OCI-LY1 (cell line): ENCODE measurements at regions not wholly inside any gene's neighbourhood (a gene's known extent, or its start where the extent isn't known, plus 50 kb on each side); places are given as distances from the start of the nearest gene placed in this dataset.

Experiments used
- H2AFZ ChIP-seq: fragments of 200-600 bp; sonication (generic), shearing (Covaris generic); 2 replicates; pipeline ENCODE4 v1.6.0; 2014; ENCODE audit warnings: antibody characterized with exemption, mild to moderate bottlenecking, low read length
- H3F3A ChIP-seq: fragments of 200-600 bp; sonication (generic), shearing (Covaris generic); 2 replicates; pipeline ENCODE4 v1.6.0; 2014; ENCODE audit warnings: mild to moderate bottlenecking, antibody characterized with exemption, low read length, moderate library complexity; ENCODE audit not compliant: insufficient read depth
- H3K27ac ChIP-seq: fragments of 200-600 bp; sonication (generic); 2 replicates; pipeline ENCODE4 v1.5.1; 2014; ENCODE audit warnings: low read length, mixed run types, mild to moderate bottlenecking, low read depth; ENCODE audit not compliant: poor library complexity, severe bottlenecking
- H3K27me3 ChIP-seq: fragments of 200-600 bp; sonication (generic); 2 replicates; pipeline ENCODE4 v1.6.0; 2014; ENCODE audit warnings: antibody characterized with exemption, mild to moderate bottlenecking, low read length, moderate library complexity; ENCODE audit not compliant: insufficient read depth
- H3K36me3 ChIP-seq: fragments of 200-600 bp; sonication (generic); 2 replicates; pipeline ENCODE4 v1.6.1; 2014; ENCODE audit warnings: mild to moderate bottlenecking, antibody characterized with exemption, low read length, moderate library complexity, mixed read lengths; ENCODE audit not compliant: insufficient read depth
- H3K4me1 ChIP-seq: fragments of 200-600 bp; sonication (generic); 2 replicates; pipeline ENCODE4 v1.5.1; 2014; ENCODE audit warnings: mild to moderate bottlenecking, low read length, moderate library complexity; ENCODE audit not compliant: insufficient read depth, severe bottlenecking
- H3K4me2 ChIP-seq: fragments of 200-600 bp; sonication (generic), shearing (Covaris generic); 2 replicates; pipeline ENCODE4 v1.6.1; 2014; ENCODE audit warnings: low read length
- H3K4me3 ChIP-seq: fragments of 200-600 bp; sonication (generic); 2 replicates; pipeline ENCODE4 v1.5.1; 2014; ENCODE audit warnings: low read length, low read depth, mild to moderate bottlenecking, mixed read lengths; ENCODE audit not compliant: poor library complexity, severe bottlenecking
- H3K79me2 ChIP-seq: fragments of 200-600 bp; shearing (Covaris generic); 2 replicates; pipeline ENCODE4 v1.6.1; 2016; ENCODE audit warnings: mixed run types, low read length, mixed read lengths; ENCODE audit not compliant: insufficient read depth
- H3K9ac ChIP-seq: fragments of 200-600 bp; sonication (generic), shearing (Covaris generic); 2 replicates; pipeline ENCODE4 v1.6.1; 2014; ENCODE audit warnings: mild to moderate bottlenecking, low read length, mixed read lengths
- H3K9me2 ChIP-seq: fragments of 200-600 bp; sonication (generic), shearing (Covaris generic); 2 replicates; pipeline ENCODE4 v1.6.1; 2014; ENCODE audit warnings: low read depth, mild to moderate bottlenecking, low read length, mixed read lengths
- H3K9me3 ChIP-seq: fragments of 200-600 bp; shearing (Covaris generic); 2 replicates; pipeline ENCODE4 v1.6.1; 2014; ENCODE audit warnings: low read length, mixed read lengths
- H4K20me1 ChIP-seq: fragments of 200-600 bp; sonication (generic), shearing (Covaris generic); 2 replicates; pipeline ENCODE4 v1.6.0; 2016; ENCODE audit warnings: mild to moderate bottlenecking, low read length; ENCODE audit not compliant: insufficient read depth
- EZH2 ChIP-seq: fragments of 200-600 bp; sonication (generic), shearing (Covaris generic); IDR thresholded peaks from 2 replicates; pipeline ENCODE4 v1.8.0; 2017; ENCODE audit warnings: borderline replicate concordance, mixed run types, mild to moderate bottlenecking, antibody characterized with exemption, low read length, moderate library complexity, mixed read lengths
- TF ChIP-seq, protein P1 (sequence below): fragments of 200-600 bp; sonication (generic), shearing (Covaris generic); IDR thresholded peaks from 2 replicates; pipeline ENCODE4 v1.5.1; 2017; ENCODE audit warnings: mild to moderate bottlenecking, antibody characterized with exemption, low read length, moderate library complexity, mixed read lengths

GRCh38 chr16:87094556-87094865 lies 222.7 kb downstream of the C16orf95 start:
- TF ChIP-seq EZH2 = no peak
- TF ChIP-seq, protein P1, sequence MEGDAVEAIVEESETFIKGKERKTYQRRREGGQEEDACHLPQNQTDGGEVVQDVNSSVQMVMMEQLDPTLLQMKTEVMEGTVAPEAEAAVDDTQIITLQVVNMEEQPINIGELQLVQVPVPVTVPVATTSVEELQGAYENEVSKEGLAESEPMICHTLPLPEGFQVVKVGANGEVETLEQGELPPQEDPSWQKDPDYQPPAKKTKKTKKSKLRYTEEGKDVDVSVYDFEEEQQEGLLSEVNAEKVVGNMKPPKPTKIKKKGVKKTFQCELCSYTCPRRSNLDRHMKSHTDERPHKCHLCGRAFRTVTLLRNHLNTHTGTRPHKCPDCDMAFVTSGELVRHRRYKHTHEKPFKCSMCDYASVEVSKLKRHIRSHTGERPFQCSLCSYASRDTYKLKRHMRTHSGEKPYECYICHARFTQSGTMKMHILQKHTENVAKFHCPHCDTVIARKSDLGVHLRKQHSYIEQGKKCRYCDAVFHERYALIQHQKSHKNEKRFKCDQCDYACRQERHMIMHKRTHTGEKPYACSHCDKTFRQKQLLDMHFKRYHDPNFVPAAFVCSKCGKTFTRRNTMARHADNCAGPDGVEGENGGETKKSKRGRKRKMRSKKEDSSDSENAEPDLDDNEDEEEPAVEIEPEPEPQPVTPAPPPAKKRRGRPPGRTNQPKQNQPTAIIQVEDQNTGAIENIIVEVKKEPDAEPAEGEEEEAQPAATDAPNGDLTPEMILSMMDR = no peak
- Histone ChIP-seq H4K20me1 (no peaks in the 10 kb centered on the region), H3K9ac (no peak overlapping the region), H3K27ac (no peak overlapping the region), H3K9me2 (no peaks in the 10 kb centered on the region), H3K4me3 (no peak overlapping the region), H3K9me3 (no peaks in the 10 kb centered on the region), H3K79me2 (no peaks in the 10 kb centered on the region), H2AFZ (no peak overlapping the region), H3K4me1 (no peaks in the 10 kb centered on the region), H3K36me3 (no peaks in the 10 kb centered on the region), H3K4me2 (no peak overlapping the region), H3F3A (no peaks in the 10 kb centered on the region), H3K27me3 (no peaks in the 10 kb centered on the region)

- Histone ChIP-seq H3K79me2 (no peaks in the 10 kb centered on the region), H3F3A (no peaks in the 10 kb centered on the region), H3K9me3 (no peaks in the 10 kb centered on the region), H3K9me2 (no peaks in the 10 kb centered on the region), H3K4me1 (no peaks in the 10 kb centered on the region), H2AFZ (no peak overlapping the region), H3K9ac (no peak overlapping the region), H3K36me3 (no peaks in the 10 kb centered on the region), H4K20me1 (no peaks in the 10 kb centered on the region), H3K27ac (no peak overlapping the region), H3K4me3 (no peak overlapping the region), H3K27me3 (no peaks in the 10 kb centered on the region), H3K4me2 (no peak overlapping the region)
- no peak for TF ChIP-seq EZH2
- TF ChIP-seq, protein P1 = no peak
These were observed 221.9 kb downstream of the C16orf95 start for GRCh38 chr16:87095271-87095670.

GRCh38 chr16:87096746-87097333 lies 220.4 kb downstream of the C16orf95 start:
- no peaks in the 10 kb centered on the region for H3K27me3 ChIP-seq
- H3K4me1 ChIP-seq = no peaks in the 10 kb centered on the region
- no peak overlapping the region for H2AFZ ChIP-seq
- no peaks in the 10 kb centered on the region for H4K20me1 ChIP-seq
- H3K4me3 ChIP-seq = no peak overlapping the region
- no peaks in the 10 kb centered on the region for H3K9me2 ChIP-seq
- H3F3A ChIP-seq = no peaks in the 10 kb centered on the region
- H3K79me2 ChIP-seq = no peaks in the 10 kb centered on the region
- H3K9ac ChIP-seq = no peak overlapping the region
- no peaks in the 10 kb centered on the region for H3K36me3 ChIP-seq
- H3K4me2 ChIP-seq = no peak overlapping the region
- TF ChIP-seq, protein P1 = no peak
- TF ChIP-seq EZH2 = no peak
- no peak overlapping the region for H3K27ac ChIP-seq
- no peaks in the 10 kb centered on the region for H3K9me3 ChIP-seq
